ENCODE measurements at regions not wholly inside any gene's neighbourhood (a gene's known extent, or its start where the extent isn't known, plus 50 kb on each side); places are given as distances from the start of the nearest gene placed in this dataset.
A peak's percentile ranks its signal among the peaks of the same experiment; 100 is the strongest.

- no peak overlapping the region for H3K4me3 Mint-ChIP-seq
- H3K9me3 Mint-ChIP-seq, result peaks cover 0 to 2% of the 10 kb centered on the region in 2 donors
- DNase-seq (no peak), ATAC-seq (replicated peaks in 1 of 2) (no peak)
- no peaks in the 10 kb centered on the region for H3K36me3 Mint-ChIP-seq (ENCODE audit: insufficient read depth in 2 of 2)
- peaks cover 70% of the 10 kb centered on the region for H3K27me3 Mint-ChIP-seq (ENCODE audit: low read depth)
- no peaks in the 10 kb centered on the region for H3K4me1 Mint-ChIP-seq (ENCODE audit: low read depth)
- H3K27ac Mint-ChIP-seq, result no peak overlapping the region
These were observed 122.0 kb upstream of the STMND1 start for GRCh38 chr6:16979677-16980370.

- ATAC-seq (replicated peaks in 1 of 2), result peak; percentile 52 to 66
- DNase-seq, result no peak
- Mint-ChIP-seq H3K4me1 (ENCODE audit: low read depth) (no peaks in the 10 kb centered on the region), H3K36me3 (ENCODE audit: insufficient read depth in 2 of 2) (no peaks in the 10 kb centered on the region), H3K9me3 (peaks cover 0 to 2% of the 10 kb centered on the region in 2 donors), H3K4me3 (no peak overlapping the region), H3K27ac (no peak overlapping the region), H3K27me3 (ENCODE audit: low read depth) (peaks cover 65% of the 10 kb centered on the region)
These were observed 123.2 kb upstream of the STMND1 start for GRCh38 chr6:16978686-16979085.

GRCh38 chr6:16976385-16977183 lies 125.3 kb upstream of the STMND1 start:
- Mint-ChIP-seq H3K9me3 (peaks cover 0 to 2% of the 10 kb centered on the region in 2 donors), H3K27me3 (ENCODE audit: low read depth) (peaks cover 70% of the 10 kb centered on the region)

GRCh38 chr6:16974704-16975359 lies 127.0 kb upstream of the STMND1 start:
- DNase-seq (no peak), ATAC-seq (replicated peaks in 1 of 2) (no peak)
- peaks cover 5% of the 10 kb centered on the region for H3K4me1 Mint-ChIP-seq (ENCODE audit: low read depth)
- no peak overlapping the region for H3K4me3 Mint-ChIP-seq
- no peaks in the 10 kb centered on the region for H3K36me3 Mint-ChIP-seq (ENCODE audit: insufficient read depth in 2 of 2)
- H3K9me3 Mint-ChIP-seq, result peaks cover 0 to 2% of the 10 kb centered on the region in 2 donors
- H3K27me3 Mint-ChIP-seq (ENCODE audit: low read depth), result peaks cover 70% of the 10 kb centered on the region
- no peak overlapping the region for H3K27ac Mint-ChIP-seq

More at GRCh38 chr6:16976385-16977183, 125.3 kb upstream of the STMND1 start:
- ATAC-seq (replicated peaks in 1 of 2), result no peak
- Mint-ChIP-seq H3K27ac (no peak overlapping the region), H3K4me3 (no peak overlapping the region), H3K4me1 (ENCODE audit: low read depth) (peaks cover 5% of the 10 kb centered on the region), H3K36me3 (ENCODE audit: insufficient read depth in 2 of 2) (no peaks in the 10 kb centered on the region)
- no peak for DNase-seq

- no peak overlapping the region for H3K4me3 Mint-ChIP-seq
- H3K27me3 Mint-ChIP-seq (ENCODE audit: low read depth), result peaks cover 70% of the 10 kb centered on the region
- H3K4me1 Mint-ChIP-seq (ENCODE audit: low read depth), result peaks cover 7% of the 10 kb centered on the region
- H3K27ac Mint-ChIP-seq, result no peak overlapping the region
- DNase-seq (no peak), ATAC-seq (replicated peaks in 1 of 2) (no peak)
- H3K36me3 Mint-ChIP-seq (ENCODE audit: insufficient read depth in 2 of 2), result no peaks in the 10 kb centered on the region
- no peaks in the 10 kb centered on the region for H3K9me3 Mint-ChIP-seq
These were observed 127.5 kb upstream of the STMND1 start for GRCh38 chr6:16974387-16974673.

- Mint-ChIP-seq H3K36me3 (ENCODE audit: insufficient read depth in 2 of 2) (no peaks in the 10 kb centered on the region), H3K27ac (no peak overlapping the region), H3K4me3 (no peak overlapping the region), H3K9me3 (no peaks in the 10 kb centered on the region), H3K27me3 (ENCODE audit: low read depth) (peaks cover 67% of the 10 kb centered on the region), H3K4me1 (ENCODE audit: low read depth) (peaks cover 10% of the 10 kb centered on the region)
- ATAC-seq (replicated peaks in 1 of 2), result no peak
- DNase-seq, result no peak
These were observed 128.1 kb upstream of the STMND1 start for GRCh38 chr6:16973545-16974386.

- DNase-seq, result no peak
- H3K27ac Mint-ChIP-seq, result no peak overlapping the region
- ATAC-seq (replicated peaks in 1 of 2), result peak in 1 of 2 donors; percentile 25
- H3K36me3 Mint-ChIP-seq (ENCODE audit: insufficient read depth in 2 of 2), result no peaks in the 10 kb centered on the region
- no peak overlapping the region for H3K4me3 Mint-ChIP-seq
- peaks cover 10% of the 10 kb centered on the region for H3K4me1 Mint-ChIP-seq (ENCODE audit: low read depth)
- peaks cover 61% of the 10 kb centered on the region for H3K27me3 Mint-ChIP-seq (ENCODE audit: low read depth)
- H3K9me3 Mint-ChIP-seq, result no peaks in the 10 kb centered on the region
These were observed 128.8 kb upstream of the STMND1 start for GRCh38 chr6:16973051-16973450.

GRCh38 chr6:16972535-16972934 lies 129.3 kb upstream of the STMND1 start:
- Mint-ChIP-seq H3K4me1 (ENCODE audit: low read depth) (peaks cover 10% of the 10 kb centered on the region), H3K9me3 (no peaks in the 10 kb centered on the region), H3K36me3 (ENCODE audit: insufficient read depth in 2 of 2) (no peaks in the 10 kb centered on the region), H3K27ac (no peak overlapping the region), H3K27me3 (ENCODE audit: low read depth) (peaks cover 58% of the 10 kb centered on the region), H3K4me3 (no peak overlapping the region)
- DNase-seq (no peak), ATAC-seq (replicated peaks in 1 of 2) (peak; percentile 46 to 64)

- no peak for DNase-seq
- no peak for ATAC-seq (replicated peaks in 1 of 2)
- Mint-ChIP-seq H3K36me3 (ENCODE audit: insufficient read depth in 2 of 2) (no peaks in the 10 kb centered on the region), H3K27ac (no peak overlapping the region), H3K27me3 (ENCODE audit: low read depth) (peaks cover 53% of the 10 kb centered on the region), H3K4me3 (no peak overlapping the region), H3K9me3 (no peaks in the 10 kb centered on the region), H3K4me1 (ENCODE audit: low read depth) (peaks cover 13% of the 10 kb centered on the region)
These were observed 131.9 kb upstream of the STMND1 start for GRCh38 chr6:16969699-16970655.

GRCh38 chr6:16968101-16968500 lies 133.7 kb upstream of the STMND1 start:
- Mint-ChIP-seq H3K36me3 (ENCODE audit: insufficient read depth in 2 of 2) (no peaks in the 10 kb centered on the region), H3K27me3 (ENCODE audit: low read depth) (peaks cover 57% of the 10 kb centered on the region), H3K4me3 (no peak overlapping the region), H3K27ac (no peak overlapping the region), H3K4me1 (ENCODE audit: low read depth) (peaks cover 19% of the 10 kb centered on the region), H3K9me3 (no peaks in the 10 kb centered on the region)
- ATAC-seq (replicated peaks in 1 of 2) (no peak), DNase-seq (no peak)

GRCh38 chr6:16967470-16967817 lies 134.4 kb upstream of the STMND1 start:
- no peak for DNase-seq

More at GRCh38 chr6:16967470-16967817, 134.4 kb upstream of the STMND1 start:
- H3K36me3 Mint-ChIP-seq (ENCODE audit: insufficient read depth in 2 of 2), result no peaks in the 10 kb centered on the region
- no peaks in the 10 kb centered on the region for H3K9me3 Mint-ChIP-seq
- H3K4me1 Mint-ChIP-seq (ENCODE audit: low read depth), result peaks cover 15% of the 10 kb centered on the region
- H3K27me3 Mint-ChIP-seq (ENCODE audit: low read depth), result peaks cover 57% of the 10 kb centered on the region
- ATAC-seq (replicated peaks in 1 of 2), result no peak
- no peak overlapping the region for H3K4me3 Mint-ChIP-seq
- no peak overlapping the region for H3K27ac Mint-ChIP-seq
